ENCODE measurements at regions not wholly inside any gene's neighbourhood (a gene's known extent, or its start where the extent isn't known, plus 50 kb on each side); places are given as distances from the start of the nearest gene placed in this dataset.

DNA sequence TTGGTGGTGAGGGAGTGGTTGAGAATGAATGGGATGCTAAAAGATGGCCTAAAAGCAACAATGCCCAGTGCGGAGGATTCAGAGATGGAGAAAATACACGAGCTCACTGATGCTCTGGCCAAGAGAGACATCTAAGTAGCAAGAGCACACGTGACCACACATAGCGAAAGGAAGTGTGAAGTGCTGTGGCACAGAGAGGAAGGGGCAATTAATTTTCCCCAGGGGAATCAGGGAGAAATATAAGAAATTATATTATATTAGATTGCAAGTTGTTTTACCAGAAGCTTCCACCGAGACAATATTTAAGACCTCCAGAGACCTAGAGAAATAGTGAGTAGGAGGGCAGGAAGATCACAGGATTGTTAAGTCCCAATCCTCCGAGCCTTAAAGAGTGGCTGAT, 80.6 kb downstream of the RCN1 start:
- peaks cover 0 to 10% (median 0%) of the 10 kb centered on the region in 4 donors for H3K4me1 ChIP-seq
- no peaks in the 10 kb centered on the region for H3K36me3 ChIP-seq
- 81 to 82% methylated on average over 6 of the region's 6 CpGs for WGBS, 2 donors
- H3K9me3 ChIP-seq = no peaks in the 10 kb centered on the region
- H3K4me3 ChIP-seq = no peak overlapping the region
- H3K27me3 ChIP-seq = no peaks in the 10 kb centered on the region
- DNase-seq (ENCODE audit: low spot score in 2 of 2) = no peak
- TF ChIP-seq CTCF (IDR thresholded peaks at IDR 0.05) (no peak), POLR2A (IDR thresholded peaks at IDR 0.05) (no peak), EP300 (IDR thresholded peaks at IDR 0.05) (no peak)
- H3K27ac ChIP-seq = no peak overlapping the region

- Histone ChIP-seq H3K27me3 (no peaks in the 10 kb centered on the region), H3K27ac (no peak overlapping the region), H3K36me3 (no peaks in the 10 kb centered on the region), H3K4me1 (peaks cover 0 to 10% (median 0%) of the 10 kb centered on the region in 4 donors), H3K9me3 (no peaks in the 10 kb centered on the region), H3K4me3 (peak overlapping the region in 2 of 4 donors; percentile 21 to 42)
- no peak for DNase-seq (ENCODE audit: low spot score in 2 of 2)
- TF ChIP-seq EP300 (IDR thresholded peaks at IDR 0.05) (no peak), CTCF (IDR thresholded peaks at IDR 0.05) (no peak), POLR2A (IDR thresholded peaks at IDR 0.05) (no peak)
- 45 to 51% methylated on average over 9 of the region's 9 CpGs for WGBS, 2 donors
Measured at GRCh38 chr11:32172041-32172847, 81.4 kb downstream of the RCN1 start.

GRCh38 chr11:32172848-32173834, 82.3 kb downstream of the RCN1 start:
- 14 to 22% methylated on average over 21 to 22 of the region's 22 CpGs for WGBS, 2 donors
- Histone ChIP-seq H3K36me3 (no peaks in the 10 kb centered on the region), H3K27me3 (no peaks in the 10 kb centered on the region), H3K4me1 (peaks cover 0 to 10% (median 0%) of the 10 kb centered on the region in 4 donors), H3K4me3 (peak overlapping the region; percentile 16 to 42 (median 22)), H3K9me3 (no peaks in the 10 kb centered on the region), H3K27ac (peak overlapping the region in 2 of 4 donors; percentile 2 to 65)
- TF ChIP-seq EP300 (IDR thresholded peaks at IDR 0.05) (no peak), CTCF (IDR thresholded peaks at IDR 0.05) (peak; percentile 31 to 74 (median 60))
- DNase-seq (ENCODE audit: low spot score in 2 of 2) = peak in 1 of 2 donors; percentile 23

DNA sequence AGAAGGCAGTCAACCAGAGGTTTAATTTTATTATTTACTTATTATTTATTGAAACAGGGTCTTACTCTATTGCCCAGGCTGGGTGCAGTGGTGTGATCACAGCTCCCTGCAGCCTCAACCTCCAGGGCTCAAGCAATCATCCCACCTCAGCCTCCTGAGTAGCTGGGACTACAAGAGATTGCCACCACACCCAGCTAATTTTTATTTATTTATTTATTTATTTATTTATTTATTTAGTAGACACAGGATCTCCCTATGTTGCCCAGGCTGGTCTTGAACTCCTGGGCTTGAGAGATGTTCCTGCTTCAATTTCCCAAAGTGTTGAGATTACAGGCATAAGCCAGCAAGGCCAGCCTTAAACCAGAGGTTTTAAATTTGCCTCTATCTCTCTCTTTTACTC, 83.1 kb downstream of the RCN1 start:
- Histone ChIP-seq H3K9me3 (no peaks in the 10 kb centered on the region), H3K4me1 (peaks cover 0 to 10% (median 0%) of the 10 kb centered on the region in 4 donors), H3K4me3 (no peak overlapping the region), H3K27ac (no peak overlapping the region), H3K36me3 (no peaks in the 10 kb centered on the region), H3K27me3 (no peaks in the 10 kb centered on the region)
- no peak for TF ChIP-seq EP300 (IDR thresholded peaks at IDR 0.05)
- TF ChIP-seq CTCF (IDR thresholded peaks at IDR 0.05) = no peak
- no peak for TF ChIP-seq POLR2A (IDR thresholded peaks at IDR 0.05)
- DNase-seq (ENCODE audit: low spot score in 2 of 2) = no peak

All from tibial nerve (tissue), 4 donors.